AG10803 (cell line): ENCODE measurements at regions not wholly inside any gene's neighbourhood (a gene's known extent, or its start where the extent isn't known, plus 50 kb on each side); places are given as distances from the start of the nearest gene placed in this dataset.

ENCODE experiments used
- DNase-seq: peaks from one replicate; pipeline ENCODE4 v3.0.0; 2010; ENCODE audit warnings: low read depth
- H3K4me3 ChIP-seq: 2 replicates; pipeline ENCODE4 v1.5.1; 2011; ENCODE audit warnings: mild to moderate bottlenecking, low read length, control low read depth
- TF ChIP-seq, protein P1 (sequence below): conservative IDR thresholded peaks from 2 replicates; pipeline ENCODE4 v1.5.1; 2011; ENCODE audit warnings: mild to moderate bottlenecking, low read length, control low read depth, inconsistent platforms

- DNase-seq, result no peak
- TF ChIP-seq, protein P1, sequence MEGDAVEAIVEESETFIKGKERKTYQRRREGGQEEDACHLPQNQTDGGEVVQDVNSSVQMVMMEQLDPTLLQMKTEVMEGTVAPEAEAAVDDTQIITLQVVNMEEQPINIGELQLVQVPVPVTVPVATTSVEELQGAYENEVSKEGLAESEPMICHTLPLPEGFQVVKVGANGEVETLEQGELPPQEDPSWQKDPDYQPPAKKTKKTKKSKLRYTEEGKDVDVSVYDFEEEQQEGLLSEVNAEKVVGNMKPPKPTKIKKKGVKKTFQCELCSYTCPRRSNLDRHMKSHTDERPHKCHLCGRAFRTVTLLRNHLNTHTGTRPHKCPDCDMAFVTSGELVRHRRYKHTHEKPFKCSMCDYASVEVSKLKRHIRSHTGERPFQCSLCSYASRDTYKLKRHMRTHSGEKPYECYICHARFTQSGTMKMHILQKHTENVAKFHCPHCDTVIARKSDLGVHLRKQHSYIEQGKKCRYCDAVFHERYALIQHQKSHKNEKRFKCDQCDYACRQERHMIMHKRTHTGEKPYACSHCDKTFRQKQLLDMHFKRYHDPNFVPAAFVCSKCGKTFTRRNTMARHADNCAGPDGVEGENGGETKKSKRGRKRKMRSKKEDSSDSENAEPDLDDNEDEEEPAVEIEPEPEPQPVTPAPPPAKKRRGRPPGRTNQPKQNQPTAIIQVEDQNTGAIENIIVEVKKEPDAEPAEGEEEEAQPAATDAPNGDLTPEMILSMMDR, result no peak
- no peak overlapping the region for H3K4me3 ChIP-seq
Measured at GRCh38 chr3:27883266-27883665, 161.1 kb upstream of the EOMES start.

- TF ChIP-seq, protein P1, result no peak
- DNase-seq, result no peak
Measured at GRCh38 chr3:27885641-27886040, 163.5 kb upstream of the EOMES start.

DNA sequence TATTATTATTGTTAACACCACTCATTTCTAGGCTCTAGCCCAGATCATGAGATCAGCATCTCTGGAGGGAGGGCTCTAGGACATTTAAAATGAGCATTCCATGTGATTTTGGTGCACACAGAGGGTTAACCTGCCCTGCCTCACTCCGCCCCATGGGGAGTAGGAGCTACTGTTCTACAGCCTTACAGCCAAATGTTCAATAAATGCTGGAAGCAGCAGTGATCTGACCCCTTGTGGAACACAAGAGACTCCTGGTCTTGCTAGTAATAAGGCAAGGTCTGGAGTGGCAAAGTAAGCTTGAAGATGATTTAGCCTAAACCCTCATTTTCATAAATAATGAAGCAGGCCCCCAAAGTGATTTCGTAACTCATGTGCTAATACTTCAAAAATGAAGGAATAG is 166.4 kb upstream of the EOMES start:
- peak; percentile 12 for DNase-seq
- no peak overlapping the region for H3K4me3 ChIP-seq
- TF ChIP-seq, protein P1, result 0 out of 2 replicates have a peak, but pooled peaks have one; percentile 11

More at GRCh38 chr3:27885641-27886040, 163.5 kb upstream of the EOMES start:
- no peak overlapping the region for H3K4me3 ChIP-seq

DNA sequence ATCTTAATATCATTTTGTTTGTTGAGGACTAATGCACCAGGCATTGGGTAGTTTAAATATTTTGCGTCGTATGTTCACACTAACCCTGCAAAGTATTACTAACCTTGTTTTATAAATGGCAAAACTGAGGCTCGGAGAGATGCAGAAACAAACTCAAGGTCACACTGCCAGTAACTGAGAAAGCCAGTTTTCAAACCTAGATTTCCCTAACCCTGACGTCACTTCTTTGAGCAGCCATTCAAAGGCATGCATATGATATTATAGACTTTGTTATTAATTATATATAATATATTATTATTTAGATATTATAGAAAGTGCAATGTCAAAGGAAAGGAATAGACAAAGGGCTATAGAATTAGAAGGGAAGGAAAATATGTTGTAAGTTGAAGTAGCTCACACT is 167.6 kb upstream of the EOMES start:
- no peak for DNase-seq

DNA sequence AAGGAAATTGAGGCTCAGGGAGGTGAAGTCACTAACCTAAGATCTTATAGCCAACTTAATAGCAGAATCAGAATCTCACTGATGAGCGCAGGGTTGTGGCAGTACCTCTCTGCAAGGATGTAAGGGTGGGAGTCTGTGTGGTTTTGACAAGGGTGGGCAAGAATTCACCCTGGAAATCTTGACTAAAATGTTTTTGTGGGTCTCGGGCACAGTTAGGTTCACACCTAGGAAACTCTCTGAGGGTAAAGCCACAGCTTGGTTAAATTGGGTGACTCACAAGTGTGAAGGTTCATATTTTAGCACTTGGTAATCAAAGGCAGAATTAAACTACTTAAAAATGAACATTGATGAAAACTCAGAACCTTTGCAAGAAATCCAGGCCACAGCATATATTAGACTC is 178.2 kb upstream of the EOMES start:
- no peak for DNase-seq
- no peak overlapping the region for H3K4me3 ChIP-seq
- TF ChIP-seq, protein P1, result no peak

More for the DNA sequence above, 167.6 kb upstream of the EOMES start:
- TF ChIP-seq, protein P1, result no peak
- no peak overlapping the region for H3K4me3 ChIP-seq

DNA sequence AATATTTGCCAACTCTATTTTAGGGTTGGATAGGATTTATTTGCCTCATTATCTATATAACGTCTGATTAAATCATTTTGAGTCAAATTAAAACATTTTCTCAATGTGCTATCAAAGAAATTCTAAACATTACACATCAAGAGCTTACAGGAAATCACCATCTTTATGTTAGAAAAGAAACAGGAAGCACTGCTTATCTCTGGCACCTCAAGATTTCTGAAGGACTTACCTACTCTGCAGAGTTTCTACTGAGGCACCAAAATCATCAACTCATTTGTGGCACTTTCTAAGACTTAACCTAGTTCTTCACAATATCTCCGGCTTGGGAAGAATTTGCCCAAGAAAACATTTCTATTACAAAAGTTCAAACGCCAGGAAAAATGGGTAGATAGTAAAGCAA is 181.3 kb upstream of the EOMES start:
- no peak overlapping the region for H3K4me3 ChIP-seq
- no peak for DNase-seq
- TF ChIP-seq, protein P1, result no peak

GRCh38 chr3:27905625-27906024 is 183.5 kb upstream of the EOMES start:
- DNase-seq, result no peak
- no peak overlapping the region for H3K4me3 ChIP-seq
- TF ChIP-seq, protein P1, result no peak
